Calu3 (cell line): ENCODE measurements at regions not wholly inside any gene's neighbourhood (a gene's known extent, or its start where the extent isn't known, plus 50 kb on each side); places are given as distances from the start of the nearest gene placed in this dataset.

ENCODE experiments used
- BruUV-seq: library from RNA; stranded (reverse); fragments of 400-500 nt; replicated peaks from 2 replicates; lab custom pipeline; 2021; lab: Mats Ljungman, UMichigan
- CTCF ChIA-PET: fragments of 300-600 bp; sonication (Branson Sonifier 250); formaldehyde crosslinking; loops from one replicate; lab custom pipeline; 2022; ENCODE audit warnings: antibody characterized with exemption; lab: Charles Lee
- DNase-seq: peaks from one replicate; pipeline ENCODE4 v3.0.0; 2022
- H3K27ac Mint-ChIP-seq: one replicate; pipeline ENCODE4 v1.8.0; 2022; ENCODE audit warnings: mixed read lengths; ENCODE audit not compliant: unreplicated experiment
- H3K27me3 Mint-ChIP-seq: one replicate; pipeline ENCODE4 v1.8.0; 2022; ENCODE audit warnings: mixed read lengths; ENCODE audit not compliant: unreplicated experiment
- H3K36me3 Mint-ChIP-seq: one replicate; pipeline ENCODE4 v1.8.0; 2022; ENCODE audit warnings: mild to moderate bottlenecking, moderate library complexity, mixed read lengths; ENCODE audit not compliant: insufficient read depth, unreplicated experiment
- H3K4me1 Mint-ChIP-seq: one replicate; pipeline ENCODE4 v1.8.0; 2022; ENCODE audit warnings: mild to moderate bottlenecking, low read depth, mixed read lengths; ENCODE audit not compliant: unreplicated experiment
- H3K4me3 Mint-ChIP-seq: one replicate; pipeline ENCODE4 v1.8.0; 2022; ENCODE audit warnings: mild to moderate bottlenecking, low read depth, moderate library complexity, mixed read lengths; ENCODE audit not compliant: unreplicated experiment
- H3K9me3 Mint-ChIP-seq: one replicate; pipeline ENCODE4 v1.8.0; 2022; ENCODE audit warnings: low read depth, mixed read lengths; ENCODE audit not compliant: unreplicated experiment
- CTCF ChIP-seq: fragments of 200-600 bp; IDR thresholded peaks from one replicate; pipeline ENCODE4 v1.8.0; 2022; ENCODE audit warnings: antibody characterized with exemption; ENCODE audit not compliant: unreplicated experiment
- intact Hi-C: fragments of 100-400 bp; cut with micrococcal nuclease; formaldehyde crosslinking; loops from one replicate; pipeline ENCODE4 v1.10.0; 2022; ENCODE audit not compliant: unreplicated experiment

GRCh38 chr3:76107935-76108570 is 322.7 kb upstream of the ZNF717 start:
- no peak for DNase-seq
- H3K36me3 Mint-ChIP-seq = no peaks in the 10 kb centered on the region
- no peaks in the 10 kb centered on the region for H3K27me3 Mint-ChIP-seq
- TF ChIP-seq CTCF = no peak
- peaks cover 5% of the 10 kb centered on the region for H3K9me3 Mint-ChIP-seq
- CTCF ChIA-PET = no interaction called here
- H3K4me1 Mint-ChIP-seq = no peaks in the 10 kb centered on the region
- H3K27ac Mint-ChIP-seq = no peak overlapping the region
- H3K4me3 Mint-ChIP-seq = no peak overlapping the region
- BruUV-seq = no TSS peak
- intact Hi-C loops = loop anchor here (5.0 kb wide), 1 partner anchor 86 kb away; no protein-coding TSS in a partner anchor

- Mint-ChIP-seq H3K27me3 (no peaks in the 10 kb centered on the region), H3K4me1 (no peaks in the 10 kb centered on the region), H3K4me3 (no peak overlapping the region), H3K27ac (no peak overlapping the region), H3K36me3 (no peaks in the 10 kb centered on the region), H3K9me3 (peaks cover 9% of the 10 kb centered on the region)
- CTCF ChIA-PET = no interaction called here
- intact Hi-C loops = no loop called here
- no peak for TF ChIP-seq CTCF
- no peak for DNase-seq
- BruUV-seq = no TSS peak
These were observed 326.5 kb upstream of the ZNF717 start for GRCh38 chr3:76111808-76112207.

- CTCF ChIA-PET = no interaction called here
- Mint-ChIP-seq H3K4me3 (no peak overlapping the region), H3K9me3 (no peaks in the 10 kb centered on the region), H3K27ac (no peak overlapping the region), H3K4me1 (no peaks in the 10 kb centered on the region), H3K27me3 (no peaks in the 10 kb centered on the region), H3K36me3 (no peaks in the 10 kb centered on the region)
- no peak for DNase-seq
- no TSS peak for BruUV-seq
- intact Hi-C loops = no loop called here
- TF ChIP-seq CTCF = no peak
These were observed 336.7 kb upstream of the ZNF717 start for GRCh38 chr3:76122007-76122406.

- H3K27ac Mint-ChIP-seq = no peak overlapping the region
- no peak overlapping the region for H3K4me3 Mint-ChIP-seq
- H3K27me3 Mint-ChIP-seq = no peaks in the 10 kb centered on the region
- H3K4me1 Mint-ChIP-seq = no peaks in the 10 kb centered on the region
- no TSS peak for BruUV-seq
- intact Hi-C loops = no loop called here
- H3K36me3 Mint-ChIP-seq = no peaks in the 10 kb centered on the region
- no peak for TF ChIP-seq CTCF
- peaks cover 2% of the 10 kb centered on the region for H3K9me3 Mint-ChIP-seq
- CTCF ChIA-PET = no interaction called here
- DNase-seq = no peak
These were observed 344.1 kb upstream of the ZNF717 start for GRCh38 chr3:76129441-76129840.
